Caco-2 (cell line): ENCODE measurements at regions not wholly inside any gene's neighbourhood (a gene's known extent, or its start where the extent isn't known, plus 50 kb on each side); places are given as distances from the start of the nearest gene placed in this dataset.
A peak's percentile ranks its signal among the peaks of the same experiment; 100 is the strongest.

ENCODE experiments used
- BruUV-seq: library from RNA; stranded (reverse); fragments of 400-500 nt; replicated peaks from 2 replicates; lab custom pipeline; 2021; lab: Mats Ljungman, UMichigan
- CTCF ChIA-PET: fragments of 300-600 bp; sonication (Branson Sonifier 250); formaldehyde crosslinking; loops from one replicate; lab custom pipeline; 2022; ENCODE audit warnings: antibody characterized with exemption; lab: Charles Lee
- POLR2A ChIA-PET: fragments of 300-600 bp; sonication (Branson Sonifier 250); formaldehyde crosslinking; loops from one replicate; lab custom pipeline; 2022; ENCODE audit warnings: antibody characterized with exemption; lab: Charles Lee
- DNase-seq, 2 experiments: peaks; one replicate each; pipeline versions ENCODE4 v3.0.0 to v3.0.0-alpha.2; 2020 to 2022
- H3K27me3 ChIP-seq: replicated peaks from 2 replicates; pipeline ENCODE4 v1.6.0; 2011; ENCODE audit warnings: low read length; ENCODE audit not compliant: control insufficient read depth, insufficient read depth
- H3K36me3 ChIP-seq: 2 replicates; pipeline ENCODE4 v1.5.1; 2011; ENCODE audit warnings: low read length; ENCODE audit not compliant: control insufficient read depth, insufficient read depth
- H3K4me1 ChIP-seq: fragments of 250-450 bp; sonication (Bioruptor Pico); 2 replicates; pipeline ENCODE4 v1.5.1; 2020; ENCODE audit warnings: mild to moderate bottlenecking
- H3K4me3 ChIP-seq: 2 replicates; pipeline ENCODE4 v1.5.1; 2011; ENCODE audit warnings: low read depth, mild to moderate bottlenecking, control low read depth, low read length
- H3K9me3 ChIP-seq: fragments of 250-450 bp; sonication (Bioruptor Pico); 2 replicates; pipeline ENCODE4 v1.5.1; 2020; ENCODE audit warnings: mild to moderate bottlenecking, moderate library complexity
- H3K27ac Mint-ChIP-seq: one replicate; pipeline ENCODE4 v1.8.0; 2022; ENCODE audit warnings: mixed read lengths; ENCODE audit not compliant: unreplicated experiment
- H3K27me3 Mint-ChIP-seq: one replicate; pipeline ENCODE4 v1.8.0; 2022; ENCODE audit warnings: mixed read lengths; ENCODE audit not compliant: insufficient read depth, unreplicated experiment
- H3K36me3 Mint-ChIP-seq: one replicate; pipeline ENCODE4 v1.8.0; 2022; ENCODE audit warnings: mild to moderate bottlenecking, mixed read lengths; ENCODE audit not compliant: insufficient read depth, unreplicated experiment
- H3K4me1 Mint-ChIP-seq: one replicate; pipeline ENCODE4 v1.8.0; 2022; ENCODE audit warnings: low read depth, mixed read lengths; ENCODE audit not compliant: unreplicated experiment
- H3K4me3 Mint-ChIP-seq: one replicate; pipeline ENCODE4 v1.8.0; 2022; ENCODE audit warnings: mild to moderate bottlenecking, moderate library complexity, mixed read lengths; ENCODE audit not compliant: unreplicated experiment
- H3K9me3 Mint-ChIP-seq: one replicate; pipeline ENCODE4 v1.8.0; 2022; ENCODE audit warnings: mixed read lengths; ENCODE audit not compliant: unreplicated experiment
- intact Hi-C: fragments of 100-400 bp; cut with micrococcal nuclease; formaldehyde crosslinking; loops from one replicate; pipeline ENCODE4 v1.10.0; 2022; ENCODE audit not compliant: unreplicated experiment
- TF ChIP-seq, protein P1 (sequence below), 2 experiments: fragments of 200-600 bp in 1 of 2; IDR thresholded peaks; 1 replicate in 1 of 2; 2 replicates in 1 of 2; pipeline versions ENCODE4 v1.5.1 to v1.8.0; 2011 to 2022; ENCODE audit warnings: antibody characterized with exemption in 1 of 2, control low read depth in 1 of 2, inconsistent platforms in 1 of 2, low read depth in 1 of 2, low read length in 1 of 2, mild to moderate bottlenecking in 1 of 2, moderate library complexity in 1 of 2; ENCODE audit not compliant: insufficient read depth in 1 of 2, severe bottlenecking in 1 of 2, unreplicated experiment in 1 of 2

- H3K27ac Mint-ChIP-seq: no peak overlapping the region
- no peaks in the 10 kb centered on the region for H3K27me3 Mint-ChIP-seq
- DNase-seq: peak; percentile 57 to 59
- H3K4me1 Mint-ChIP-seq: peaks cover 6% of the 10 kb centered on the region
- Histone ChIP-seq H3K36me3 (no peaks in the 10 kb centered on the region), H3K9me3 (no peaks in the 10 kb centered on the region), H3K4me1 (no peaks in the 10 kb centered on the region), H3K27me3 (no peaks in the 10 kb centered on the region), H3K4me3 (no peak overlapping the region)
- no peaks in the 10 kb centered on the region for H3K36me3 Mint-ChIP-seq
- intact Hi-C loops: loop anchor here (1.0 kb wide), 1 partner anchor 1002 kb away; no protein-coding TSS in a partner anchor
- ChIA-PET POLR2A (interaction anchor here (0.5 kb wide), 1 partner anchor 183 kb away, joined by 3 read pairs; no protein-coding TSS in a partner anchor), CTCF (no interaction called here)
- no peaks in the 10 kb centered on the region for H3K9me3 Mint-ChIP-seq
- H3K4me3 Mint-ChIP-seq: no peak overlapping the region
- BruUV-seq: no TSS peak
- TF ChIP-seq, protein P1, sequence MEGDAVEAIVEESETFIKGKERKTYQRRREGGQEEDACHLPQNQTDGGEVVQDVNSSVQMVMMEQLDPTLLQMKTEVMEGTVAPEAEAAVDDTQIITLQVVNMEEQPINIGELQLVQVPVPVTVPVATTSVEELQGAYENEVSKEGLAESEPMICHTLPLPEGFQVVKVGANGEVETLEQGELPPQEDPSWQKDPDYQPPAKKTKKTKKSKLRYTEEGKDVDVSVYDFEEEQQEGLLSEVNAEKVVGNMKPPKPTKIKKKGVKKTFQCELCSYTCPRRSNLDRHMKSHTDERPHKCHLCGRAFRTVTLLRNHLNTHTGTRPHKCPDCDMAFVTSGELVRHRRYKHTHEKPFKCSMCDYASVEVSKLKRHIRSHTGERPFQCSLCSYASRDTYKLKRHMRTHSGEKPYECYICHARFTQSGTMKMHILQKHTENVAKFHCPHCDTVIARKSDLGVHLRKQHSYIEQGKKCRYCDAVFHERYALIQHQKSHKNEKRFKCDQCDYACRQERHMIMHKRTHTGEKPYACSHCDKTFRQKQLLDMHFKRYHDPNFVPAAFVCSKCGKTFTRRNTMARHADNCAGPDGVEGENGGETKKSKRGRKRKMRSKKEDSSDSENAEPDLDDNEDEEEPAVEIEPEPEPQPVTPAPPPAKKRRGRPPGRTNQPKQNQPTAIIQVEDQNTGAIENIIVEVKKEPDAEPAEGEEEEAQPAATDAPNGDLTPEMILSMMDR (IDR thresholded peaks at IDR 0.05; ENCODE audit: insufficient read depth in 1 of 2, low read depth in 1 of 2, low read length in 1 of 2, severe bottlenecking in 1 of 2, unreplicated experiment in 1 of 2): peak; percentile 55 to 62
Observed at GRCh38 chr9:14428781-14429230, 114.9 kb upstream of the NFIB start.

DNA sequence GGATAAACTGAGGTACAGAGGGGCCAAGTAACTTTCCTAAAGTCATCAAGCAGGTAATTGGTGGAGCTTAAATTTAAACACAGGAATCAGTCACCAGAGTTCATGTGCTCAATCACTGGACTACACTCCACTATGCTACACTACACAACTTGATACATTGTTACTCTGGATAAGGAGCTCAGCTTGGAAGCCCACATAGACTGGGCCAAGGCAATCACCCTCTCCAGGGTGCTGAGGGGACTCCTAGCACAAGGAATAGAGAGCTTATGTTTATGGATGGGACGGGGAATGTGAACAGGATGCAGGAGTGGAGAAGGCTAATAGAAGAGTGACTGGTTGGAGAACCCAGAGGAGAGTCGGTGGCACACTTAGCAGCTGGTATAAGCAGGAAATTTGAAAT, 113.5 kb upstream of the NFIB start:
- no peaks in the 10 kb centered on the region for H3K4me1 ChIP-seq
- peaks cover 6% of the 10 kb centered on the region for H3K4me1 Mint-ChIP-seq
- H3K4me3 ChIP-seq: no peak overlapping the region
- no peaks in the 10 kb centered on the region for H3K36me3 ChIP-seq
- no peaks in the 10 kb centered on the region for H3K9me3 ChIP-seq
- BruUV-seq: no TSS peak
- no peaks in the 10 kb centered on the region for H3K9me3 Mint-ChIP-seq
- no peak overlapping the region for H3K27ac Mint-ChIP-seq
- ChIA-PET CTCF (interaction anchor here (1.4 kb wide), 1 partner anchor 15 kb away, joined by 3 read pairs; no protein-coding TSS in a partner anchor), POLR2A (no interaction called here)
- no peak overlapping the region for H3K4me3 Mint-ChIP-seq
- intact Hi-C loops: no loop called here
- no peak for DNase-seq
- no peaks in the 10 kb centered on the region for H3K27me3 ChIP-seq
- no peaks in the 10 kb centered on the region for H3K27me3 Mint-ChIP-seq
- TF ChIP-seq, protein P1 (IDR thresholded peaks at IDR 0.05; ENCODE audit: insufficient read depth in 1 of 2, low read depth in 1 of 2, low read length in 1 of 2, severe bottlenecking in 1 of 2, unreplicated experiment in 1 of 2): no peak
- no peaks in the 10 kb centered on the region for H3K36me3 Mint-ChIP-seq

GRCh38 chr9:14424983-14425382, 111.0 kb upstream of the NFIB start:
- CTCF ChIA-PET: no interaction called here
- peaks cover 6% of the 10 kb centered on the region for H3K4me1 Mint-ChIP-seq
- Histone ChIP-seq H3K4me3 (no peak overlapping the region), H3K4me1 (no peaks in the 10 kb centered on the region), H3K36me3 (no peaks in the 10 kb centered on the region), H3K9me3 (no peaks in the 10 kb centered on the region), H3K27me3 (no peaks in the 10 kb centered on the region)
- H3K9me3 Mint-ChIP-seq: no peaks in the 10 kb centered on the region
- intact Hi-C loops: no loop called here
- POLR2A ChIA-PET: no interaction called here
- DNase-seq: no peak
- no peaks in the 10 kb centered on the region for H3K27me3 Mint-ChIP-seq
- H3K27ac Mint-ChIP-seq: no peak overlapping the region
- no peak overlapping the region for H3K4me3 Mint-ChIP-seq
- TF ChIP-seq, protein P1 (IDR thresholded peaks at IDR 0.05; ENCODE audit: insufficient read depth in 1 of 2, low read depth in 1 of 2, low read length in 1 of 2, severe bottlenecking in 1 of 2, unreplicated experiment in 1 of 2): no peak
- no TSS peak for BruUV-seq
- H3K36me3 Mint-ChIP-seq: no peaks in the 10 kb centered on the region
